HL-60 (cell line): ENCODE measurements at regions not wholly inside any gene's neighbourhood (a gene's known extent, or its start where the extent isn't known, plus 50 kb on each side); places are given as distances from the start of the nearest gene placed in this dataset.

Experiments used
- DNase-seq, 2 experiments: peaks; one replicate each; pipeline ENCODE4 v3.0.0-alpha.2; 2010 to 2020; ENCODE audit warnings: low read depth in 1 of 2, low spot score in 1 of 2
- H3K27ac ChIP-seq: fragments of 250-450 bp; sonication (Bioruptor Pico); replicated peaks from 2 replicates; pipeline ENCODE4 v1.5.1; 2020; ENCODE audit warnings: mild to moderate bottlenecking, moderate library complexity
- H3K27me3 ChIP-seq: fragments of 250-450 bp; sonication (Bioruptor Pico); 2 replicates; pipeline ENCODE4 v1.5.1; 2021; ENCODE audit warnings: mild to moderate bottlenecking, moderate library complexity; ENCODE audit not compliant: insufficient read depth, poor library complexity, severe bottlenecking
- H3K4me3 ChIP-seq: replicated peaks from 2 replicates; pipeline ENCODE4 v1.5.1; 2011; ENCODE audit warnings: mild to moderate bottlenecking, control low read depth, low read length; ENCODE audit not compliant: insufficient read depth
- CTCF ChIP-seq: IDR thresholded peaks from one replicate; pipeline ENCODE4 v1.5.1; 2011; ENCODE audit warnings: low read length, control low read depth, inconsistent platforms; ENCODE audit not compliant: insufficient read depth
- GABPA ChIP-seq: IDR thresholded peaks from 2 replicates; pipeline ENCODE4 v1.6.1; 2012; ENCODE audit warnings: low read depth
- POLR2AphosphoS5 ChIP-seq: IDR thresholded peaks from 2 replicates; pipeline ENCODE4 v1.6.1; 2012; ENCODE audit warnings: low read depth
- REST ChIP-seq: IDR thresholded peaks from 2 replicates; pipeline ENCODE4 v1.6.1; 2012; ENCODE audit warnings: low read depth; ENCODE audit not compliant: insufficient replicate concordance
- SPI1 ChIP-seq: IDR thresholded peaks from 2 replicates; pipeline ENCODE4 v1.6.1; 2012; ENCODE audit warnings: low read depth, mild to moderate bottlenecking, borderline replicate concordance

- Histone ChIP-seq H3K27ac (no peak overlapping the region), H3K27me3 (no peaks in the 10 kb centered on the region), H3K4me3 (no peak overlapping the region)
- no peak for TF ChIP-seq POLR2AphosphoS5
- no peak for TF ChIP-seq REST
- TF ChIP-seq GABPA: no peak
- no peak for TF ChIP-seq CTCF
- no peak for TF ChIP-seq SPI1
- DNase-seq: no peak
Measured at GRCh38 chr1:5570931-5571330, 421.3 kb downstream of the NPHP4 start.

GRCh38 chr1:5568321-5568720, 423.9 kb downstream of the NPHP4 start:
- DNase-seq: no peak
- TF ChIP-seq CTCF (no peak), POLR2AphosphoS5 (no peak), SPI1 (no peak), REST (no peak), GABPA (no peak)

GRCh38 chr1:5567839-5568238, 424.4 kb downstream of the NPHP4 start:
- no peak for DNase-seq
- Histone ChIP-seq H3K27ac (no peak overlapping the region), H3K4me3 (no peak overlapping the region), H3K27me3 (no peaks in the 10 kb centered on the region)
- no peak for TF ChIP-seq REST
- TF ChIP-seq SPI1: no peak
- no peak for TF ChIP-seq POLR2AphosphoS5

More at GRCh38 chr1:5568321-5568720, 423.9 kb downstream of the NPHP4 start:
- Histone ChIP-seq H3K27ac (no peak overlapping the region), H3K27me3 (no peaks in the 10 kb centered on the region), H3K4me3 (no peak overlapping the region)

- Histone ChIP-seq H3K4me3 (no peak overlapping the region), H3K27ac (no peak overlapping the region), H3K27me3 (no peaks in the 10 kb centered on the region)
- DNase-seq: no peak
- TF ChIP-seq GABPA (no peak), POLR2AphosphoS5 (no peak), SPI1 (no peak), CTCF (no peak), REST (no peak)
Measured at GRCh38 chr1:5566924-5567323, 425.3 kb downstream of the NPHP4 start.
